ENCODE measurements at regions not wholly inside any gene's neighbourhood (a gene's known extent, or its start where the extent isn't known, plus 50 kb on each side); places are given as distances from the start of the nearest gene placed in this dataset.

GRCh38 chr5:58276431-58276830 lies 183.5 kb downstream of the PLK2 start:
- WGBS, 2 donors: 88 to 93% methylated on average over 3 of the region's 3 CpGs
- H3K27ac ChIP-seq (ENCODE audit: low read depth in 1 of 2, low read length in 2 of 2): no peak overlapping the region
- no peaks in the 10 kb centered on the region for H3K9me3 ChIP-seq (ENCODE audit: control insufficient read depth, low read length)
- ATAC-seq (ENCODE audit: low FRiP score) (no peak), DNase-seq (no peak)
- no peaks in the 10 kb centered on the region for H3K27me3 ChIP-seq (ENCODE audit: control insufficient read depth in 1 of 2, insufficient read depth in 2 of 2, low read length in 1 of 2)
- intact Hi-C loops (cut with DNase I): no loop called here
- no peak overlapping the region for H3K4me3 ChIP-seq (ENCODE audit: low read length in 2 of 2)
- peaks cover 0 to 2% of the 10 kb centered on the region in 2 donors for H3K4me1 ChIP-seq (ENCODE audit: control insufficient read depth in 1 of 2, insufficient read depth in 2 of 2, low read length in 2 of 2)
- H3K36me3 ChIP-seq (ENCODE audit: control insufficient read depth in 1 of 2, insufficient read depth in 2 of 2, low read length in 1 of 2): no peaks in the 10 kb centered on the region

- Histone ChIP-seq H3K4me3 (ENCODE audit: low read length in 2 of 2) (no peak overlapping the region), H3K27me3 (ENCODE audit: control insufficient read depth in 1 of 2, insufficient read depth in 2 of 2, low read length in 1 of 2) (no peaks in the 10 kb centered on the region), H3K4me1 (ENCODE audit: control insufficient read depth in 1 of 2, insufficient read depth in 2 of 2, low read length in 2 of 2) (peaks cover 0 to 2% of the 10 kb centered on the region in 2 donors), H3K36me3 (ENCODE audit: control insufficient read depth in 1 of 2, insufficient read depth in 2 of 2, low read length in 1 of 2) (no peaks in the 10 kb centered on the region), H3K9me3 (ENCODE audit: control insufficient read depth, low read length) (no peaks in the 10 kb centered on the region), H3K27ac (ENCODE audit: low read depth in 1 of 2, low read length in 2 of 2) (no peak overlapping the region)
- 93% methylated on average over 4 of the region's 4 CpGs for WGBS, 2 donors
- intact Hi-C loops (cut with DNase I): no loop called here
- ATAC-seq (ENCODE audit: low FRiP score) (no peak), DNase-seq (no peak)
These were observed 184.4 kb downstream of the PLK2 start for GRCh38 chr5:58275516-58275915.

- no peak overlapping the region for H3K27ac ChIP-seq (ENCODE audit: low read depth in 1 of 2, low read length in 2 of 2)
- no peaks in the 10 kb centered on the region for H3K36me3 ChIP-seq (ENCODE audit: control insufficient read depth in 1 of 2, insufficient read depth in 2 of 2, low read length in 1 of 2)
- intact Hi-C loops (cut with DNase I): no loop called here
- no peak for DNase-seq
- H3K27me3 ChIP-seq (ENCODE audit: control insufficient read depth in 1 of 2, insufficient read depth in 2 of 2, low read length in 1 of 2): no peaks in the 10 kb centered on the region
- H3K9me3 ChIP-seq (ENCODE audit: control insufficient read depth, low read length): no peaks in the 10 kb centered on the region
- H3K4me3 ChIP-seq (ENCODE audit: low read length in 2 of 2): no peak overlapping the region
- peaks cover 0 to 2% of the 10 kb centered on the region in 2 donors for H3K4me1 ChIP-seq (ENCODE audit: control insufficient read depth in 1 of 2, insufficient read depth in 2 of 2, low read length in 2 of 2)
- no peak for ATAC-seq (ENCODE audit: low FRiP score)
These were observed 185.7 kb downstream of the PLK2 start for GRCh38 chr5:58274191-58274590.

- no peaks in the 10 kb centered on the region for H3K27me3 ChIP-seq (ENCODE audit: control insufficient read depth in 1 of 2, insufficient read depth in 2 of 2, low read length in 1 of 2)
- H3K4me3 ChIP-seq (ENCODE audit: low read length in 2 of 2): no peak overlapping the region
- no peak overlapping the region for H3K27ac ChIP-seq (ENCODE audit: low read depth in 1 of 2, low read length in 2 of 2)
- H3K4me1 ChIP-seq (ENCODE audit: control insufficient read depth in 1 of 2, insufficient read depth in 2 of 2, low read length in 2 of 2): peaks cover 0 to 2% of the 10 kb centered on the region in 2 donors
- 4 to 15% methylated on average over 2 of the region's 2 CpGs for WGBS, 2 donors
- no peak for ATAC-seq (ENCODE audit: low FRiP score)
- no peak for DNase-seq
- H3K36me3 ChIP-seq (ENCODE audit: control insufficient read depth in 1 of 2, insufficient read depth in 2 of 2, low read length in 1 of 2): no peaks in the 10 kb centered on the region
- intact Hi-C loops (cut with DNase I): no loop called here
- H3K9me3 ChIP-seq (ENCODE audit: control insufficient read depth, low read length): no peaks in the 10 kb centered on the region
These were observed 186.2 kb downstream of the PLK2 start for GRCh38 chr5:58273711-58274110.

- ATAC-seq (ENCODE audit: low FRiP score) (no peak), DNase-seq (no peak)
- H3K4me1 ChIP-seq (ENCODE audit: control insufficient read depth in 1 of 2, insufficient read depth in 2 of 2, low read length in 2 of 2): peaks cover 0 to 2% of the 10 kb centered on the region in 2 donors
- no peaks in the 10 kb centered on the region for H3K27me3 ChIP-seq (ENCODE audit: control insufficient read depth in 1 of 2, insufficient read depth in 2 of 2, low read length in 1 of 2)
- H3K9me3 ChIP-seq (ENCODE audit: control insufficient read depth, low read length): no peaks in the 10 kb centered on the region
- 89 to 96% methylated on average over 4 of the region's 4 CpGs for WGBS, 2 donors
- intact Hi-C loops (cut with DNase I): no loop called here
- H3K4me3 ChIP-seq (ENCODE audit: low read length in 2 of 2): no peak overlapping the region
- H3K27ac ChIP-seq (ENCODE audit: low read depth in 1 of 2, low read length in 2 of 2): no peak overlapping the region
- H3K36me3 ChIP-seq (ENCODE audit: control insufficient read depth in 1 of 2, insufficient read depth in 2 of 2, low read length in 1 of 2): no peaks in the 10 kb centered on the region
These were observed 191.6 kb downstream of the PLK2 start for GRCh38 chr5:58268268-58268667.

GRCh38 chr5:58266402-58266801 lies 193.5 kb downstream of the PLK2 start:
- Histone ChIP-seq H3K27me3 (ENCODE audit: control insufficient read depth in 1 of 2, insufficient read depth in 2 of 2, low read length in 1 of 2) (no peaks in the 10 kb centered on the region), H3K4me3 (ENCODE audit: low read length in 2 of 2) (no peak overlapping the region), H3K9me3 (ENCODE audit: control insufficient read depth, low read length) (no peaks in the 10 kb centered on the region), H3K4me1 (ENCODE audit: control insufficient read depth in 1 of 2, insufficient read depth in 2 of 2, low read length in 2 of 2) (peaks cover 0 to 4% of the 10 kb centered on the region in 2 donors), H3K36me3 (ENCODE audit: control insufficient read depth in 1 of 2, insufficient read depth in 2 of 2, low read length in 1 of 2) (no peaks in the 10 kb centered on the region), H3K27ac (ENCODE audit: low read depth in 1 of 2, low read length in 2 of 2) (no peak overlapping the region)
- DNase-seq (no peak), ATAC-seq (ENCODE audit: low FRiP score) (no peak)
- intact Hi-C loops (cut with DNase I): no loop called here

- Histone ChIP-seq H3K27me3 (ENCODE audit: control insufficient read depth in 1 of 2, insufficient read depth in 2 of 2, low read length in 1 of 2) (no peaks in the 10 kb centered on the region), H3K27ac (ENCODE audit: low read depth in 1 of 2, low read length in 2 of 2) (no peak overlapping the region), H3K4me3 (ENCODE audit: low read length in 2 of 2) (no peak overlapping the region), H3K4me1 (ENCODE audit: control insufficient read depth in 1 of 2, insufficient read depth in 2 of 2, low read length in 2 of 2) (peaks cover 0 to 4% of the 10 kb centered on the region in 2 donors), H3K9me3 (ENCODE audit: control insufficient read depth, low read length) (no peaks in the 10 kb centered on the region), H3K36me3 (ENCODE audit: control insufficient read depth in 1 of 2, insufficient read depth in 2 of 2, low read length in 1 of 2) (no peaks in the 10 kb centered on the region)
- intact Hi-C loops (cut with DNase I): no loop called here
- DNase-seq (no peak), ATAC-seq (ENCODE audit: low FRiP score) (no peak)
- WGBS, 2 donors: 96% methylated on average over 4 of the region's 4 CpGs
These were observed 194.5 kb downstream of the PLK2 start for GRCh38 chr5:58265246-58265930.

- Histone ChIP-seq H3K4me3 (ENCODE audit: low read length in 2 of 2) (no peak overlapping the region), H3K36me3 (ENCODE audit: control insufficient read depth in 1 of 2, insufficient read depth in 2 of 2, low read length in 1 of 2) (no peaks in the 10 kb centered on the region), H3K4me1 (ENCODE audit: control insufficient read depth in 1 of 2, insufficient read depth in 2 of 2, low read length in 2 of 2) (peaks cover 0 to 6% of the 10 kb centered on the region in 2 donors), H3K9me3 (ENCODE audit: control insufficient read depth, low read length) (no peaks in the 10 kb centered on the region), H3K27me3 (ENCODE audit: control insufficient read depth in 1 of 2, insufficient read depth in 2 of 2, low read length in 1 of 2) (no peaks in the 10 kb centered on the region), H3K27ac (ENCODE audit: low read depth in 1 of 2, low read length in 2 of 2) (no peak overlapping the region)
- ATAC-seq (ENCODE audit: low FRiP score): no peak
- WGBS, 2 donors: 32 to 51% methylated on average over 3 of the region's 3 CpGs
- DNase-seq: no peak
- intact Hi-C loops (cut with DNase I): no loop called here
These were observed 195.6 kb downstream of the PLK2 start for GRCh38 chr5:58264276-58264675.

- Histone ChIP-seq H3K27ac (ENCODE audit: low read depth in 1 of 2, low read length in 2 of 2) (no peak overlapping the region), H3K4me3 (ENCODE audit: low read length in 2 of 2) (no peak overlapping the region), H3K4me1 (ENCODE audit: control insufficient read depth in 1 of 2, insufficient read depth in 2 of 2, low read length in 2 of 2) (peaks cover 2 to 6% of the 10 kb centered on the region in 2 donors), H3K9me3 (ENCODE audit: control insufficient read depth, low read length) (no peaks in the 10 kb centered on the region), H3K27me3 (ENCODE audit: control insufficient read depth in 1 of 2, insufficient read depth in 2 of 2, low read length in 1 of 2) (no peaks in the 10 kb centered on the region), H3K36me3 (ENCODE audit: control insufficient read depth in 1 of 2, insufficient read depth in 2 of 2, low read length in 1 of 2) (no peaks in the 10 kb centered on the region)
- intact Hi-C loops (cut with DNase I): no loop called here
- WGBS, 2 donors: 88 to 92% methylated on average over 1 of the region's 1 CpG
- ATAC-seq (ENCODE audit: low FRiP score) (no peak), DNase-seq (no peak)
These were observed 196.6 kb downstream of the PLK2 start for GRCh38 chr5:58263296-58263695.

Data from aorta (tissue), 5 donors.